ENCODE measurements at regions not wholly inside any gene's neighbourhood (a gene's known extent, or its start where the extent isn't known, plus 50 kb on each side); places are given as distances from the start of the nearest gene placed in this dataset.

GRCh38 chr14:26851793-26852192 lies 254.0 kb upstream of the NOVA1 start:
- TF ChIP-seq CTCF (IDR thresholded peaks at IDR 0.05; ENCODE audit: low read depth, low read length) = no peak
- no peak for TF ChIP-seq POLR2A (IDR thresholded peaks at IDR 0.05; ENCODE audit: extremely low read depth, insufficient read length)
- no peak for TF ChIP-seq MAX (IDR thresholded peaks at IDR 0.05; ENCODE audit: low read depth, low read length)
